HK-2 (cell line): ENCODE measurements at regions not wholly inside any gene's neighbourhood (a gene's known extent, or its start where the extent isn't known, plus 50 kb on each side); places are given as distances from the start of the nearest gene placed in this dataset.

Source experiments
- DNase-seq: peaks from one replicate; pipeline ENCODE4 v3.0.0-alpha.2; 2018; ENCODE audit not compliant: unreplicated experiment

DNA sequence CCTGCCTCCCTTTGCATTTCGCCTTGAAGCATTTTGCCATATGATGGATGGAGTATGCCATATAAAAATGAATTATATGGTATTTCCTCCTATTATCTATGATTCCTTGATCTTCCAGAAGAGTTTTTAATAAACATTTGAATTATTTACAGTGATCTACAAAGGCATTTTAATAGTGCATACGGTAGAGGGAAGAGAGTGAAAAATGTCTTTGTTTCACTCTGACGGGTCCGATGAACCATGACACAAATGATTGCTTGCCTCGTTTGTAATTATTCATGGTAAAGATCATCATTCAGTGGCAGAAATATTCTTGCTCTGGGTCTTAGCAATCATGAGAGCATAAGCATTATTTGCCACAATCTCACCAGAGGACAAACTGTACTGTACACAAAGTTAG lies 1010.9 kb downstream of the NTRK3 start:
- no peak for DNase-seq

DNA sequence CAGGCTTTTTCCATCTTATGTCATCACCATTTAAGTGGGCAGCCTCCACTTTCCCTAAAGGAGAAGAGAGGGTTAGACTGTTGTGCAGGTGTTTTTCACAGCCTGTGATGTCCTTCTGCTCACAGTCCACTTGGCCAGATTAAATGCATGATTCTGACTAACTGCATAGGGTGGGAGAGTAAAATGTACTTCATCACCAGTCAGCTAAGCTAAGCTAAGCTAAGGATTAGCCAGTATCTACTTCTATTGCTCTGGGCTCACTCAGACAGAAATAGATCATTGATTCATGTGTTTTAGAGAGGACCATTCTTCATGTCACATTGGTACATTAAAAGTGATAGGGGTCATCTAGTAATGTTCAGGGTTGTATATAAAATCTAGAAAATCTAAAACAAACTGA lies 1013.1 kb downstream of the NTRK3 start:
- no peak for DNase-seq

GRCh38 chr15:87239582-87240230 lies 1016.8 kb downstream of the NTRK3 start:
- DNase-seq: no peak

- DNase-seq: no peak
These were observed 1018.0 kb downstream of the NTRK3 start for GRCh38 chr15:87238451-87239068.

DNA sequence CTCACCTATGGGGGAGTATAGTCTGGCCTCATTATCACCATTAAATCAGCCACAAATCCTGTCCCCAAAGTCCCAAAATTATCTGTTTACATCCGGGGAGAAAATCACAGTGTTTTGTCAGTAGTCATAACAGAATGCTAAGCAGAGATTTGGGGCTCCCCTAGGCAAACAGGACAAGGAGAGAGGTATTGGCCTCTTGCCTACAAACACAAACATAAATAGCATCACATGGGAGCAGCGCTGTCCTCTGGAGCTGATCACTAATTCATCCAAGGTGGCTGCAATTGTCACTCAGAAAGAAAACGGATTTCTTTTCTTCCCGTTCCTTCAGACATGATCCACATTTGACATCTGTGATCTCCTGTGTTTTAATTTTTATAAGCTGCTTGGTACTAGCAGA lies 1028.1 kb downstream of the NTRK3 start:
- no peak for DNase-seq

DNA sequence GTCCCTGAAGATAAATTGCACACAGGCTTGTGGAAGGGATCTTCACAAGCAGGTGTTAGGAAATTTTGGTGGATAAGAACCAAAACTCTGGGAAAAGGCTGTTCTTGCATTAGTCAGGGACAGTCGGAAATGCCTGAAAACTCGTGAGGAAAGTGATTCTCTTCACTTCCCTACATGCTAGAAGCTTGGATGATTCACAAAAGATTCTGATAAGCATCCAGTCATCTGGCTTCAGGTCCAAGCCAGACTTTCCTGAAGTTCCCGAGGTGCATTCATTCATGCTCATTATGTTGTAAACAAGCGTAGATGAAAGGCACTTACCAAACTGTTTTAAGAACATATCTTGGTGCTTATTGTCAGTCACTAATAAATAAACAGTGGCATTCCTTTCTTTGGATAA lies 1028.7 kb downstream of the NTRK3 start:
- DNase-seq: no peak

GRCh38 chr15:87225436-87225835 lies 1031.1 kb downstream of the NTRK3 start:
- no peak for DNase-seq

DNA sequence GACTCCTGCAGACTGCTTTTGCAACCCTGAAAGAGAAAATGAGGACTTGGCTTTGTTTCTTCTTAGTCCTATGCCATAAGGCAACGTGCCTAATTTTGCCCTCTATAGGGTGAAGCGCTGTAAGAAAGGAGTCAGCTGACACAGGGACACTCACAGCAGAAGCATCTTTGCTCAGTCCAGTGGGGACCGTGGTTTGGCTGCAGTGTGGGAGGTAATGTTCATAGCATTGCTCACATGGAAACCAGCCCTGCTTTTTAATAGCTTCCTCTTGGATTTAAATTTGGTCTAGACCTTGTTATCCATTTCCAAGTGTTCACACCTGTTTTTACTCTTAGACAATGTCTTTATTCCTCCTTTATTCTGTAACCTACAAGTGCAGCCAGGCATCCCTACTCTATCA lies 1032.1 kb downstream of the NTRK3 start:
- DNase-seq: no peak

DNA sequence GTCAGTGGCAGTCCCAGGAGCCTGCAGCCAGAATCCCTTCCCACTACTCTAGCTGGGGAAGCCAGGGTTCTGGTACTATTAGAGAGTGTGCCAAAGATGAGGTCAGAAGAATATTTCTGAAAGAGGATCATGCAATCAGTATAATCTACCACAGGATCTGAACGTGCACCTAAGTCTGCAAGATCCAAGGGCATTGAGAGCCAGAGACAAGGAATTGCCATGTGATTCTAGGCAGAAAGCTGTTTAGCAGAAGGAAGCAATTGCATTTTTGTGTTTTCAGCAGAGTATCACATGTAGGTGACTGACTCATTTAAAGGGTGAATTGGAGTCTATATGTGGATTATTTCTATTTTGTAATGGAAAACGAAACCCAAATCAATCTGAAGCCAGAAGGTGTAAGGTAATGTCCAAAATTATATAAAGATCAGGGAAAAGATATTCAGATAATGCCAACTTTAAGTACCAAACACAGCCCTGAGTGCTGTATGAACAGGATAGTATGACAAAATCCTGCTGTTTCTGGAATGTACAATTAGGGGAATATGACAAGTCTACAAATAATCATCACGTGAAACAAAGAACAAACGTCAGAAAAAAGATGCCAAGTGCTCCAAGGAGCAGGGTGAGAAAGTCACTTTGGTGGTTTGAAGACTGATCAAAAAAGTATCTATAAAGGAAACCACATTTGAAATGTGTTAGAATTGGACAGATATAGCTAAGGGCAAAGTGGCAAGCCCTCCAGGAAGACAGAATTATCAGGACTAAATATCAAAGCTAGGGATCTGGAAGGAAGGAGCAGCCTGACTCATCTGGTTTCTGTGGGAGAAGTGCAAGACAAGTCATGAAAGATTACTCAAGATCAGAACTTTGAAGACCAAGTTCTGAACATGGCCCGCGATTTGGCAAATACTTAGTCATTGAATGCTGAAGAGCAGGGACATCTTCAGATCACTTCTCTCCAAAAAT lies 1036.6 kb downstream of the NTRK3 start:
- no peak for DNase-seq

DNA sequence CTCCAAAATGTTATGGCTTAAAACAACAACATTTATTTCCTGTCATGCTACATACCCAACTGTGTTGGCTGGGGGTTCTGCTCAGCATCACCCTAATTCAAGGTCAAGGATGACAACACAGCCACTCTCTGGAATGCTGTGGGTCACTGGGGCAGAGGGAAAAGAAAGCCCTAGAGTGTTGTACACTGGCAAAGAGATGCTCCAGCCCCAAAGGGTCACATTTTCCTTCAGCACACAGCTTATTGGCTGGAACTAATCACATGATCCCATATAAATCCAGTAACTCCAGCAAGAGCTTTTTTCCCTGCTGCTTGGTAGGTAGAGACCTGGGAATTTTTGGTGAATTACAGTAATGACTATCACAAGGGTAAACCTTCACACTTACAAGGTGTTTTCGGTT lies 1041.4 kb downstream of the NTRK3 start:
- no peak for DNase-seq

DNA sequence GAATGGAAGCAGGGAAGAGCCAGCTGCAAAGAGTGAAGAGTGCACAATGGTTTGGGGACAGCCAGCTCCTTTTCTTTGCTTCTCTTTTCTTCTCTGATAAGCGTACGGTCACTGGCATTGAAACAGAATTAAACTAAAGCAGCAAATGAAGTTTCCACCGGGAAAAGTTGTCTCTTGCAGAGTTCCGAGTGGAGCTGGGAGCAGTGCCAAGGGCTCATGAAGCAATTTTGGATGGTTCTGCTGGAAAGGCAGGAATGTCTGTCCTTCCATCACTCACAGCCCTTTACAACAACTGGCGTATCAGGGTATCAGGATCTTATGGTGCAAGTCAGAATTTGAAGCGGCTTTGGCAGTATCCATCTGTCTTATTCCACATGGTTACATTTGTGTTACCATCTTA lies 1042.9 kb downstream of the NTRK3 start:
- DNase-seq: no peak

GRCh38 chr15:87212041-87212440 lies 1044.5 kb downstream of the NTRK3 start:
- DNase-seq: no peak

DNA sequence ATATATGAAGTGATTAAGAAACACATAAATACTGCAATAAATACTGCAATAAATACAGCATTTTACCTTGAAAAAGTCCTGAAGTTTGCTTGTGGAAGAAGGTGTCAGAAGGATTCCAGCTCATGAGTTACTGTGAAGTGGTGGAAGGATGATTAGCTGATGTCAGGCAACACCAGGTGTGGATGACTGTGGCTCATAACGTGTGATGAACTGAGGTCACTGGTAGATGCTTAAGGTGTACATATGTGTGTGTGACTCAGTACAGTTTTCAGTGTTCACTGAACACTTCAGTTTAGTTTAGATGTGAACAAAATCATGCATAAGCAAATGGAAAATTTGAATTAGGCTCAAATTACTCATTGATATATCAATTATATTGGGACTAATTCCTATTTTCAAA lies 1045.0 kb downstream of the NTRK3 start:
- DNase-seq: no peak

DNA sequence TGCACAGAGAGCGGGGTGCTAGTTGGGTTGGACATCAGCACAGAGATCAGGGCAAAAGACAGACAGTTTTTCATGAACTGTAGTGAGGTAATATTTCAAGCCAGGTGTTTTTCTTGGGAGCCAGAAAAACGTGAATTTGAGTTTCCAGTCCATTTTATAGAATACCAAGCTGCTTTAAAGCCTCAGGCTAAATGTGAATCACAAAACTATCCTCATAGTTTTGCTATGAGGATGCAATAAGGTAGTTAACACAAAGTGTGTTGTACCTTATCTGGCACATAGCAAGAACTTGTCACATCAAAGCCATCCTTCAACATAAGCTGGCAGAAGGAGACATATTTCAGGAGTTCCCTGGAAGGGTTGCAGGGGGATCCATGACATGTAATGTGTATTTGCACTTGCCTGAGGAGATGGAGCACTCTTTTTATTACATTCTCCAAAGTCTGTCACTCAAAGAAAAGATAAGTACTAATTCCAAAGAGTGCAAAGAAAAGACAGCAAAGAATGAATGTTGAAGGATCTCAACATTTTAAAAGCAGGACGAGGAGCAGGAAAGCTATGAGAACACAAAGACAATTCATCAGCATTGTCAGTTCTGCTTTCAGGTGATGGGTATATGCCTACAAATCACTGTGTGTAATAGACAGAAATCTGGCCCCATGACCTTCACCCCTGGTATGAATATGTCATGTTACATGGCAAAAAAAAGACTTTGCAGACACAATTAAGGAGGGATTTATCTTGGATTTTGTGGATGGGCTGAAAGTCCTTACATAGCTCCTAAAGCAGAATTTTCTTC lies 1046.4 kb downstream of the NTRK3 start:
- no peak for DNase-seq

DNA sequence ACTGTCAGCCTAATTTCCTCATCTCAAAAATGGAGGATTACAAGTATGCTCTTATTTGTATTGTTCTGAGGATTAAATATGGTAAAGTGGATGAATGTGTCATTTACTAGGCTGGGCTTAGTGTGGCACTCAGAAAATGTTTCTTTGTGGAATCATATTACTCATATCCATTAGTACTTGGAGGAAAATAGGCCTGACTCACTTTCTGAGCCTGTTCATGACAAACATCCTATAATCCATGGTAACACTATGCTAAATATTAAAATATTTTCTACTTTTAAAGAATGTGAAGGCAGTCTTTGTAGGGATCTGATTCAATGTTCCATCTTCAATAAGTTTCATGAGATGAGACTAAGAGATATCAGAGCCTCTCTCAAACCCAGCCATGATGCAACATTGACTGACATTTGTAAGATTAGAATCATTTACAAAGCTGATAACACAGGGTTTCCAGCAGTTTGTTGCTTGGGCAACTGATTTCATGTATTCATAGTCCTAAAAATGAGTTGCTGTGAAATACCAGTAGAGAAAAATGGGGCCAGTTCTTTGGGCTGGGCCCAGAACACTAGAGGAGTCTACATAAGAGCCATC lies 1048.5 kb downstream of the NTRK3 start:
- DNase-seq: no peak

DNA sequence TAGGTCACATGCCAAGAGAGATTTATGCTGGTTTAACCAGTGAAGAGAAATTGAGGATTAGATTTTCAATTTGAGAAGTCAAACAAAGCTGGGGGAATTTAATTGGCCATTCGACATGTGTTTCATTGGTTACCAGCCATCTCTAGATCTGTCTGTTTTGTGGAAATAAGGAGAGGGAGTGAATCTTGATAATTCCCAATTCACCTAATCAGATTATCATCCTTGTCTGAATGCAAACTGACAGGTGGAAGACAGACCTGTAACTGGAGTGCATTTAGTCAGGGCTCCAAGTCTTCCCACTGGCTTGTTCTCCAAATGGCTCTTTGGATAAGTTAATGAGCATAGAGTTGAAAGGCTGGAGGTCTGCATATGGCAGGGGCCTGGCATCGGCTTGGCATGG lies 1049.3 kb downstream of the NTRK3 start:
- no peak for DNase-seq

DNA sequence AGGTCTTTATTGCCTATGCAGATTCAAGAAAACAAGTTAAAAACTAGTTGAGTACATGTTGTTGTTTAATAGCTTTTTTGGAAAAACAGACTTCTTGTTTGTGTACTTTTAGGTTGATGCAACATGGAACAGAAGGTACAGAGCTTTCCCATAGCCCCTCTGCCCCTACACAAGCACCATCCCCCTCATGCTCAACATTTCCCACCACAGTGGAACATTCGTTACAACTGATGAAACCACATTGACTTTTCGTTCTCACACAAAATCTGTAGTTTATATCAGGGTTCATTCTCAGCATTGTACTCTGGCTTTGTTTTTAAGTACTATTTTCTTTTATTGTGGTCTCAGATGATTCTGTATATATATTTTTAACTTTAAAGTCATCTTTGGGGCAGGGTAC lies 1054.6 kb downstream of the NTRK3 start:
- DNase-seq: no peak

DNA sequence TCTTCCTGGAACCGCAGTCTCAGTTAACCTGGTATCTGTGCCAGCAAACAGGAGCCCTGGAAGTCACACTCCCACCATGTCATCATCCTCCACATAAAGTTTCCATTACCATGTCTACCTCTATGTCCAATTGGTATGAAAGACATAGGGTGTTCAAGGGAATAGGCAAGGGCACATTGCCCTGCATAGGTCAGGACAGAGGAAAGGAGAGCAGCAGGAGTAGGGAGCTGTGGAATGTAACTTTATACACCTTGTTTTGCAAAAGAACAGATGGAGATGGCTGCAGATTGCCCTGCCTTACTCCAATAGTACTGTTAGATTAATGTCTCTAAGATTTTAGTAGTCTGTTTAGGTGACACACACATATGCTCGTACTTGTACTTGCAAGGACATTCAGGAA lies 1056.4 kb downstream of the NTRK3 start:
- DNase-seq: no peak

GRCh38 chr15:87197981-87198380 lies 1058.6 kb downstream of the NTRK3 start:
- no peak for DNase-seq

DNA sequence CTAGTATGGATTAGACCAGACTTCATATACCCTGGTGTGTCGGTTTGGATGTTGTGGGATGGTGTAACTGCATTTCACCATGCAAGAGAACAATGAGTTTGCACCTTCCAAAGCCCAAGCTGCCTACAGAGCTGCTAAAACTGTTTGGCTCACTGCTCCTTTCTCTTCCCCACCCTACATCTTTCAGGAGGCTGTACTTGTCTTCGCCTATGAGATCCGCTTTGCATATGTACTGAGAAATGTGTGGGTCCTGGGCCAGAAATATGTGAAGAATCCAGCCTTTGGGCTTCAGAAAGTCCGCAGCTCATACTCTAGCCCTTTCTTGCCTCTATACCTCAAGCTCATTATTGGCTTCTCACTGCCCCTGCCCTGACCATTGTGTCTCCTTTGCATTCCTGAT lies 1060.0 kb downstream of the NTRK3 start:
- DNase-seq: no peak

DNA sequence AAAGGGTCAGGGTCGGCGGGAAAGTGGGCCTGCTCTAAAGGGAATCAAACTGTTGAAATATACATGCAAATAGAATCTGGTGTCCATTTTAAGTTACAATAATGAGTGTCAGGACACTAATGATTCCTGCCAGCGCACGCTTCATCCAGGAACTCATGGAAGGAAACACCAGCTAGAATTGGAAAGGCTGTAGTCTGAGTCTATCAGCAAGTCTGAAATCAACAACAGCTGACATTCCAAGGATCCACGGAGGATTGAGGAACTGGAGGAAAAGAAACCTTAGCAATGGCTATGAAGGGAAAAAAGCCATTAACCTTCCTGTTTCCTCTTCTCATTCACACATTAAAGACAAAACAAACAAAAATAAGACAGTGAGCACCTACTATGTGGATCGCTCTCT lies 1063.1 kb downstream of the NTRK3 start:
- DNase-seq: no peak

DNA sequence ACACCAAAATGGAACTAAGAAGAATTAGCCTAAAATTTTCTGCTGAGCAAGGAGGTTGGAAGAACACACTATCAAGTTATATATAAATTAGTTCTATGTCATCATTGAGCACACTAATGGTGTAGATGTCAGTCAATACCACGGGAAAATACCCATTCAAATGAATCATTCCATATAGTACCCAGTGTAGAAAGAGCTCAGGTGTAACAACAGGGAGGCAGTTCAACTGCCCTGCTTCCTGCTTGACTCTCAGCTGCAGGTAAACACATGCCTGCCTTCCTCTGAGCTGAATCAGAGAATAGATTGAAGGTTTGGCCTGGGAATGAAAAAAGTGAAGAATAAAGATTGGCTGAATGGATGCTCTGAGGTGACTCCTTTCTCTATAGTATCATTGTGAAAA lies 1088.0 kb downstream of the AGBL1 start:
- DNase-seq: no peak
